Embryonic facial prominence (tissue), 1 donor: ENCODE measurements at regions not wholly inside any gene's neighbourhood (a gene's known extent, or its start where the extent isn't known, plus 50 kb on each side); places are given as distances from the start of the nearest gene placed in this dataset.
"Not testable (repeated sequence)": the region's sequence is repeated elsewhere in the genome, so short reads cannot be mapped to it uniquely, and the experiment has no call there.

Source experiments
- DNase-seq: peaks from one replicate; pipeline ENCODE4 v3.0.0-alpha.2; 2016; ENCODE audit errors: extremely low spot score

DNA sequence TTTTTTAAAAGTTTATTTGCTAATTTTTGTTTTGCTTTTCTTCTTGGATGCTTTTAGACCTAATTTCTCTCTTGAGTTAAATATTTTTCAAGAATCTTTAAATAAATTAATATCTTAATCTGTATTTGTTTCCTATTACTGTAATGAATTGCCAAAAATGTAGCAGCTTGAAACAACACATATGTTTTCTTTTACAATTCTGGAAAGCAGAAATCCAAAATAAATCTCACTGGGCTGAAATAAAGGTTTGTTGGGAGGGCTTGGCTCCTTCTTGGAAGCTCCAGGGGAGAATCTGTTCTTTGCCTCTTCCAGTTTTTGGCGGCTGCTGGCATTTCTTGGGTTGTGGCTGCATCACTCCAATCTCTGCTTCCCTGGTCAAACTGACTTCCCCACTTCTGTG lies 658.1 kb upstream of the ARRDC3 start:
- no peak for DNase-seq

GRCh38 chr5:92029792-92030191 lies 646.7 kb upstream of the ARRDC3 start:
- not testable (repeated sequence) for DNase-seq

DNA sequence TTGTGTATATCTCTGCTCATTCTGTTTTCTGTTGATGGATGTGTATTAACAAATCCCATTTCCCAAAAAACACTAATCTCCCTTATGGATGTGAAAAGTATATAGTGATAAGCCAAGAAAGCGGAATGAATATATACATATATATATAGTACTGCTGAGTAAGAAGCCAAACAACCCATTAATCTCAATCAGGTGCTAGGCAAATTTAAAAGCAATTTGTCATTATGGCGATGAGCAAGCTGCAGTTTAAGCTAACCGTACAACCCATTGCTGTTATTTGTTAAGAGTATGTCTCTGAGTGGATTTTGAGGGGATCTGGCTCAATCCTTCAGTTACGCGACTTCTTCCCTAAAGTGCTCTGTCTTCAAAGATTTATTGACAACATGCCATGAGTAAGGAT lies 640.4 kb upstream of the ARRDC3 start:
- no peak for DNase-seq

GRCh38 chr5:92023141-92023471 lies 640.0 kb upstream of the ARRDC3 start:
- no peak for DNase-seq

GRCh38 chr5:92022415-92023140 lies 639.5 kb upstream of the ARRDC3 start:
- DNase-seq = no peak

DNA sequence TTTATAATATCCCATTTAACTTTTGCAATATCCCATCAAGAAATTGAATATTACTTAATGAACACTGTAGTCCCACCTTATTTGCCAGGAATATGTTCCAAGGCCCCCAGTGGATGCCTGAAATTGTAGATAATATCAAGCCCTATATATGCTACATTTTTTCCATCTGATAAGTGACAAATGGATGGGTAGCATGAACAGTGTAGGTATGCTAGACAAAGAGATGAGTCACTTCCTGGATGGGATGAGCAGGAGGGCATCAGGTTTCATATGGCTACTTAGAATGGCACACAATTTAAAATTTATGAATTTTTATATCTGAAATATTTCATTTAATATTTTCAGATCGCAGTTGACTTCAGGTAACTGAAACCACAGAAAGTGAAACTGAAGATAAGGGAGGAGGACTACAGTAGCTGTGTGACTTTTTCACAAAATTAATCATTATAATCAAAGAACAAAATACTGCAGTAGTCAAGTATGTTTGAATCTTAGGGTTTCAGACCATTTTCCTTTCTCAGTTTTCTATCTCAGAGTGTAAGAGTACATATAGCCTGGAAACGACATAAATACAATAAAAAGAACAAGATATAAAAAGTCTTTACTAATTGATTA lies 636.4 kb upstream of the ARRDC3 start:
- no peak for DNase-seq

DNA sequence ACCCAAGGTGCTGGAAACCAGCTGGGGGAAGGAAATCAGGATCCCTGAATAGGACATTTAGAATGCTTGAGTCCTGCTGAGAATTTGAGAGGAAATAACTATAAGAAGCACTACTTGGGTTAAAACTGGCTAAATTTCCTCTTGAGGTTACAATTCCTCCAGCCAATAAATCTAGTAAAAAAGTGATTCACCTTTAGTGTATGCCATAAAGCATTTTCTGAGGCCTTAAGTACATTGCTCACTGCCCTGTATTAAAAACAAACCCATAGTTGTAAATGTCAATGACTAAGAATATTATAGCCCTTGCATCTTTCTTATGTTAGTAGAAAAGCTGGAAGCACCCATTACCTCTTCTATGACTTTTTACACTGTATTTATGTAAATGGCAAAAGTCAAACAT lies 634.7 kb upstream of the ARRDC3 start:
- no peak for DNase-seq

DNA sequence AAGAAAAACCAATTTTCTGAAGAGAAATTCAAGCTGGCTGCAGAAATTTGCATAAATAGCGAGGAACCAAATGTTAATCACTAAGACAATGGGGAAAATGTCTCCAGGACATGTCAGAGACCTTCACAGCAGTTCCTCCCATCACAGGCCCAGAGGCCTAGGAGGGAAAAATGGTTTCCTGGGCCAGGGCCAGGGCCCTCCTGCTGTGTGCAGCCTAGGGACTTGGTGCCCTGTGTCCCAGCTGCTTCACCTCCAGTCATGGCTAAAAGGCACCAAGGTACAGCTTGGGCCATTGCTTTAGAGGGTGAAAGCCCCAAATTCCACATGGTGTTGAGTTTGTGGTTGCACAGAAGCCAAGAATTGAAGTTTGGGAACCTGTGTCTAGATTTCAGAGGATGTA lies 628.7 kb upstream of the ARRDC3 start:
- DNase-seq = not testable (repeated sequence)

DNA sequence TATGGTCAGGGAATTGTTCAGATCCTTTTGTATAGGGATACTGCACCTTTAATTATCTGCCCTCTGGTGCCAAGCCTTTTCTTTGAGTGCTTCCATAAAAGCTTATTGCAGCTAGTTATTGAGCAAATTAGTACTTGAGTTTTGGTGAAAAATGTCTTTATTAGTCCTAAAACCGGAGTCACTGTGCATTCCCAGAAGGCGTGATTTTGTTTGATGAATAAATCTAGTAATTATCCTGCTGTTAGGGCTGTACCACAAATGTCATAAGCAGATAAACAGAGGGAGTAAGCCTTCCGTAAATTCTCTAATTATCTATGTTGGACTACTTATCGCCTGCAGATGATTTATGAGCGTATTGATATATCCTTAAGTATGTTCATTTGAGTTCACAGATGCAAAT lies 620.7 kb upstream of the ARRDC3 start:
- DNase-seq = no peak

- no peak for DNase-seq
These were observed 619.7 kb upstream of the ARRDC3 start for GRCh38 chr5:92002721-92003274.

DNA sequence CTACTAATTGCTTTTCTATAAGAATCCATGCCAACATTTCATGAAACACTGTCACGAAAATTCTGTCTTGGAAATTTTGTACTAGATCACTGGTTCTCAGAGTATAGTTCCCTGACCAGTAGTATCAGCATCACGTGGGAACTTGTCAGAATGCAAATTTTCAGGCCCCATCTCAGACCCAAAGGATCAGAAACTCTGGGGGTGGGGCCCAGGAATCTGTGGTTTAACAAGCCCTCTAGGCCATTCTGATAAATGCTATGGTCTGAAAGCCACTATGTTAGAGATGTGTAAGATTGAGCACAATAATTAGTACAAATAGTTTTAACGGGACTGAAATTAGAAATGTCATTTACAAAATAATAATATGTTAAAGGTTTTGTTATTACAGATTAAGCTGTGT lies 615.7 kb upstream of the ARRDC3 start:
- no peak for DNase-seq

- DNase-seq = no peak
These were observed 600.8 kb upstream of the ARRDC3 start for GRCh38 chr5:91983869-91984268.

DNA sequence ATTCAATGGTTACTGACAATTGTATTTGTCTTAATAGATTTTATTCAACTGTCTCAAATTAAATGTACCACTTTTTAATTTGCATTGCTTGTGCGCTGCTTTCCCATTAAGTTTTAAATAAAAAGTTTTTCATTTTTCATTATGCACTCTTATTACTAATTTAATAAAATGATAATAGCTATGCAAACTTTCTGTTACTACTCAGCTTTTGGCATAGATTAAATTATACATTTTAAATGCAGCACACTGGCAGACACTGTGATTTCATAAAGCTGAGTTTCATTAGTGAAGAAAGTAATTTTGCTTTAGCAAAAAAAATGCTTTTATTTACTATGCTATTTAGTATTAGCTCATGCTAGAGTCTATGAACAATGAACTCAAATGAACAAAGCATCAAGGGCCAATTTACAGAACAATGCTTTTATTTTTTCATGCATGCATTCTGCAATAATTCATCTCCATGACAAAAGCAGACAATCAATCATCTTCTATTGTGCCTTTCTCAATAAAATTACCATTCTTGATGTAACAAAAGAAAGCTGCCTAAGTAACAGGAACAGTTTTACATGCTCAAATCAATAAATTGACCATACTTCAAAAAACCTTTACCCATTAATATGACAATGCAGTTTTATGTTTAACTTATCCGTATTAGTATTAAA lies 595.2 kb upstream of the ARRDC3 start:
- no peak for DNase-seq

- no peak for DNase-seq
These were observed 594.5 kb upstream of the ARRDC3 start for GRCh38 chr5:91977579-91977978.

- no peak for DNase-seq
These were observed 593.3 kb upstream of the ARRDC3 start for GRCh38 chr5:91976451-91976850.

- no peak for DNase-seq
These were observed 580.0 kb upstream of the ARRDC3 start for GRCh38 chr5:91963166-91963565.

- DNase-seq = no peak
These were observed 574.5 kb upstream of the ARRDC3 start for GRCh38 chr5:91957666-91958065.

- DNase-seq = no peak
These were observed 573.6 kb upstream of the ARRDC3 start for GRCh38 chr5:91956738-91957137.

DNA sequence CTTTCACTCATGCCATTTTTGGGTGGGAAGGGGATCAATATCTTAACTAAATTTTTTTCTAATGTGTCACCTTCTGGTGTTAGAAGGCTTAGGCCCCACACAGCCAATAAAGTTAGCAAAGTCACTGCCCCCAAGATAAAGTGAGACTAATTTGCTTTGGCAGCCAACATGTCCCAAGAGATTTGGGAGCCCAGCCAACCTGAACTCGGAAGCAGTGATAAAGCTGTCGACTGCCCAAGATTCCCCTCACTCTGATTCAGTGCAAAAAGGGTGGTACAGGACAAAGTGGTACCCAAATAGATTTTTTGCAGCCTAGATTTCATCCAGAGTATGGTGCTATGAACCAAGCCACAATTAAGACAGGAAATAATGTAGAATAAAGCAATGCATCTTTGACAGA lies 572.5 kb upstream of the ARRDC3 start:
- DNase-seq = no peak

GRCh38 chr5:91954136-91954535 lies 571.0 kb upstream of the ARRDC3 start:
- DNase-seq = no peak

- no peak for DNase-seq
These were observed 567.2 kb upstream of the ARRDC3 start for GRCh38 chr5:91950328-91950727.

- DNase-seq = no peak
These were observed 563.8 kb upstream of the ARRDC3 start for GRCh38 chr5:91946870-91947269.

GRCh38 chr5:91941588-91941987 lies 558.5 kb upstream of the ARRDC3 start:
- no peak for DNase-seq
